ENCODE measurements at regions not wholly inside any gene's neighbourhood (a gene's known extent, or its start where the extent isn't known, plus 50 kb on each side); places are given as distances from the start of the nearest gene placed in this dataset.
"Not testable (repeated sequence)": the region's sequence is repeated elsewhere in the genome, so short reads cannot be mapped to it uniquely, and the experiment has no call there.

DNA sequence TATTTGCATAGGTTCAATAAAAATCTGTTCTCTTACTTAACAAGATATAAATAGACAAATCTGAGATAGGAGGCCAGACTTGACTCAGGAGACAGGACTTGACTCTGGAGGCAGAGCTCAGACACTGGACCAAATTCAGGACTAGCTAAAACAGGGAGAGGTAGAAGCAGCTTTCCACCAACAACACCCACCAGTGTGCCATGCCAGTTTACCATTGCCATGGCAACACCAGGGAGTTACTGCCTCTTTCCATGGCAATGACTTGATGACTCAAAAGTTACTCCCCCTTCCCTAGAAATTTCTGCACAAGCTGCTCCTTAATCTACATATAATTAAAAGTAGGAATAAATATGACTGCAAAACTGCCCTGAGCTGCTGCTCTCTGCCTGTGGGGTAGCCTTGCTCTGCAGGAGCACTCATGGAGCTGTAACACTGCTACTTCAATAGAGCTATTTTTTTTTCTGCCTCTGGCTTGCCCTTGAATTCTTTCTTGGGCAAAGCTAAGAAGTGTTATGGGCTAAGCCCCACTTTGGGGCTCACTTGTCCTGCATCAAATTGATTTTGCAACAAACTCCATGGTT is 473.0 kb downstream of the PLK2 start:
- TF ChIP-seq, protein P1, sequence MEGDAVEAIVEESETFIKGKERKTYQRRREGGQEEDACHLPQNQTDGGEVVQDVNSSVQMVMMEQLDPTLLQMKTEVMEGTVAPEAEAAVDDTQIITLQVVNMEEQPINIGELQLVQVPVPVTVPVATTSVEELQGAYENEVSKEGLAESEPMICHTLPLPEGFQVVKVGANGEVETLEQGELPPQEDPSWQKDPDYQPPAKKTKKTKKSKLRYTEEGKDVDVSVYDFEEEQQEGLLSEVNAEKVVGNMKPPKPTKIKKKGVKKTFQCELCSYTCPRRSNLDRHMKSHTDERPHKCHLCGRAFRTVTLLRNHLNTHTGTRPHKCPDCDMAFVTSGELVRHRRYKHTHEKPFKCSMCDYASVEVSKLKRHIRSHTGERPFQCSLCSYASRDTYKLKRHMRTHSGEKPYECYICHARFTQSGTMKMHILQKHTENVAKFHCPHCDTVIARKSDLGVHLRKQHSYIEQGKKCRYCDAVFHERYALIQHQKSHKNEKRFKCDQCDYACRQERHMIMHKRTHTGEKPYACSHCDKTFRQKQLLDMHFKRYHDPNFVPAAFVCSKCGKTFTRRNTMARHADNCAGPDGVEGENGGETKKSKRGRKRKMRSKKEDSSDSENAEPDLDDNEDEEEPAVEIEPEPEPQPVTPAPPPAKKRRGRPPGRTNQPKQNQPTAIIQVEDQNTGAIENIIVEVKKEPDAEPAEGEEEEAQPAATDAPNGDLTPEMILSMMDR (IDR thresholded peaks at IDR 0.05; ENCODE audit: insufficient read depth, low read length, poor library complexity, severe bottlenecking), result no peak
- peak; percentile 61 for DNase-seq (ENCODE audit: low read depth)
- Histone ChIP-seq H3K36me3 (ENCODE audit: control insufficient read depth, insufficient read depth, low read length) (no peaks in the 10 kb centered on the region), H3K27me3 (ENCODE audit: control insufficient read depth, insufficient read depth, low read length) (no peaks in the 10 kb centered on the region), H3K4me3 (ENCODE audit: low read depth, low read length) (no peak overlapping the region)

DNA sequence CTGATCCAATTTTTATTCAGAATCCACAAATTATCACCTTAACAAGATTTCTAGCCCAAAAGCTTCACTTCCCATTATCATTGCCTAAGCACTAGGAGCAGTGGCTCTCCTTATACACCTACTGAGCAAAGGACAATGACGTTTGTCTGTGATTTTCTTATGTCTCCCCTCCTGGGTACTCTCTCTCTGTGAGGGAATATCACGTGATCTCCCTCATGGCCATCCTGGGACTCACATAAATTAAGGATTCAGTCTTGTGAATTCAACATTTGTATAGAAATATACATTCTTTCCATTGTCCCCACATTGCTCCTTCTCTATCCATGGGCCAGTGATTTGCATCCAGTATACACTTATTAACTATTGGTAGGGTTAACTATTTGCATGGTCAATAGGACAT is 476.5 kb downstream of the PLK2 start:
- TF ChIP-seq, protein P1 (IDR thresholded peaks at IDR 0.05; ENCODE audit: insufficient read depth, low read length, poor library complexity, severe bottlenecking), result no peak
- Histone ChIP-seq H3K27me3 (ENCODE audit: control insufficient read depth, insufficient read depth, low read length) (no peaks in the 10 kb centered on the region), H3K4me3 (ENCODE audit: low read depth, low read length) (no peak overlapping the region), H3K36me3 (ENCODE audit: control insufficient read depth, insufficient read depth, low read length) (no peaks in the 10 kb centered on the region)
- no peak for DNase-seq (ENCODE audit: low read depth)

DNA sequence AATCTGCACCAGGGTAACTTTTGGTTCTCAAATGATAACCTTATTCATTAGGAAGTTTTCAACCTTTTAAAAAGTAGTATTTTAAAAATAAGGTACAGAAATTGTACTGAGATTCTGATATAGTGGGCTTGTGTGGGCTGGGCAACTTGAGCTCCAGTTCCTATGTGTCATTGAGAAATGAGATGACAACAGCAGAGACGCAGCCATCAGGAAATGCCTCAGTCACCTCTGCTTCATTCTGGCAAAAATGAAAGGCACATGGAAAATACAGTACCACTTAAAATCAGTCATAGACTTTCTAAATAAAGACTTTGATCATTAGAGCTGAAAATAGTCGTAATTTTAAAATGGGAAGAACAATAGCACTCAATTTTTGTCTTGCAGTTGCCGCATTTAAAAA is 480.2 kb downstream of the PLK2 start:
- no peak overlapping the region for H3K4me3 ChIP-seq (ENCODE audit: low read depth, low read length)
- TF ChIP-seq, protein P1 (IDR thresholded peaks at IDR 0.05; ENCODE audit: insufficient read depth, low read length, poor library complexity, severe bottlenecking), result no peak
- H3K27me3 ChIP-seq (ENCODE audit: control insufficient read depth, insufficient read depth, low read length), result no peaks in the 10 kb centered on the region
- DNase-seq (ENCODE audit: low read depth), result no peak
- H3K36me3 ChIP-seq (ENCODE audit: control insufficient read depth, insufficient read depth, low read length), result no peaks in the 10 kb centered on the region

DNA sequence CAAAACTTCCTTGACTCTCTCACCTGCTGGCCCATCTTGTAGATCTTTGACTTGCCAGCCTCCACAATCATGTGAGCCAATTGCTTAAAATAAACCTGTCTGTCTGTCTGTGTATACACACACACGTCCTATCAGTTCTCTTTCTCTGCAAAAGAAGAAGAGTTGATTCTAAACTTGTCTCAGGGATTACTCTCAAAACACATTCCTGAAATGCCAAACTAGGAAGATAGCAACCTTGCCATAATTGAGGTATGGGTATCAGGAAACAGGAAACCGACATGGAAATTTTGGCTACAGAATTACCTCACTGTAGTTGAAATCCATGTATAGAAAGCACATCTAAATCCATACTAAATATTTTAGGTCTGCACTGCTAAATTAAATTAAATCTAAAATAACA is 483.4 kb downstream of the PLK2 start:
- H3K4me3 ChIP-seq (ENCODE audit: low read depth, low read length), result no peak overlapping the region
- no peak for DNase-seq (ENCODE audit: low read depth)
- H3K36me3 ChIP-seq (ENCODE audit: control insufficient read depth, insufficient read depth, low read length), result no peaks in the 10 kb centered on the region
- no peaks in the 10 kb centered on the region for H3K27me3 ChIP-seq (ENCODE audit: control insufficient read depth, insufficient read depth, low read length)
- TF ChIP-seq, protein P1 (IDR thresholded peaks at IDR 0.05; ENCODE audit: insufficient read depth, low read length, poor library complexity, severe bottlenecking), result no peak

DNA sequence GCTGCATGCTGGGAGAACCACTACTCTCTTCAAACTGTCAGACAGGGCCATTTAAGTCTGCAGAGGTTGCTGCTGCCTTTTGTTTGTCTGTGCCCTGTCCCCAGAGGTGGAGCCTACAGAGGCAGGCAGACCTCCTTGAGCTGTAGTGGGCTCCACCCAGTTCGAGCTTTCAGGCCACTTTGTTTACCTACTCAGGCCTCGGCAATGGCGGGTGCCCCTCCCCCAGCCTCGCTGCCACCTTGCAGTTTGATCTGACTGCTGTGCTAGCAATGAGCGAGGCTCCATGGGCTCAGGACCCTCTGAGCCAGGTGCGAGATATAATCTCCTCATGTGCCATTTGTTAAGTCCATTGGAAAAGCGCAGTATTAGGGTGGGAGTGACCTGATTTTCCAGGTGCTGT is 487.8 kb downstream of the PLK2 start:
- H3K4me3 ChIP-seq (ENCODE audit: low read depth, low read length); H3K36me3 ChIP-seq (ENCODE audit: control insufficient read depth, insufficient read depth, low read length); H3K27me3 ChIP-seq (ENCODE audit: control insufficient read depth, insufficient read depth, low read length); DNase-seq (ENCODE audit: low read depth): not testable (repeated sequence)

DNA sequence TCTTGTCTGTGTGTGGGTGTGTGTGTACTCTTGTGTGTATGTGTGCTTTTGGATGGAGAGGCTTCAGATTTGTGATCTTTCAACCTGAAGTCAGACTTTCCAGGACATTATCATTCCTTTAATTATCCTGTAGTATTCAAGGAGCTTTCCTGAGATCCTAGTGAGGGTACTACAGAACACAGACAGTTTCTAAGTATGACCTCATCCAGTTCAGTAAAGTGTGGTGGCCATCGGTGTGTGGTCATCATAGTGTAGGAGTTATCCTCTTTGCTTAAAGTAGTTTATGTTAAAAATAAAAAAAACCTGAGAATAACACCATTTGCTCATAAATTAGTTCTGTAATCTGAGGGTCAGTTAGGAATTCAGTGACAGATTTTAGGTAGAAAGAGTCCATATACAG is 478.0 kb upstream of the ACTBL2 start:
- Histone ChIP-seq H3K27me3 (ENCODE audit: control insufficient read depth, insufficient read depth, low read length) (no peaks in the 10 kb centered on the region), H3K4me3 (ENCODE audit: low read depth, low read length) (no peak overlapping the region), H3K36me3 (ENCODE audit: control insufficient read depth, insufficient read depth, low read length) (no peaks in the 10 kb centered on the region)
- TF ChIP-seq, protein P1 (IDR thresholded peaks at IDR 0.05; ENCODE audit: insufficient read depth, low read length, poor library complexity, severe bottlenecking), result no peak
- no peak for DNase-seq (ENCODE audit: low read depth)
